ENCODE measurements at regions not wholly inside any gene's neighbourhood (a gene's known extent, or its start where the extent isn't known, plus 50 kb on each side); places are given as distances from the start of the nearest gene placed in this dataset.
"Not testable (repeated sequence)": the region's sequence is repeated elsewhere in the genome, so short reads cannot be mapped to it uniquely, and the experiment has no call there.

DNA sequence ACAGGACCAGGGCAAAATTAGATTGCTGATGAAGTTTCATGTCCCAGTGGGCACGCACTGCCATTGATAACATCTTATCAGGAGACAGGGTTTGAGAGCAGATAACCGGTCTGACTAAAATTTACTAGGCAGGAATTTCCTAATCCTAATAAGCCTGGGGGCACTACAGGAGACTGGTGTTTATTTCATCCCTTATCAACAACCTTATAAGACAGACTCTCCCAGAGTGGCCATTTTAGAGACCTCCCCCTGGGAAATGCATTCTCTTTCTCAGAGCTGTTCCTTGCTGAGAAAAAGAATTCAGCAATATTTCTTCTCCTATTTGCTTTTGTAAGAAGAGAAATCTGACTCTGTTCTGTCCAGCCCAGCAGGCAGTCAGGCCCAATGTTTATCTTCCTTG lies 423.4 kb upstream of the IMPG1 start:
- H3K4me3 ChIP-seq (IDR thresholded peaks at IDR 0.05; ENCODE audit: insufficient read depth, low read depth, low read length): no peak overlapping the region
- H2AFZ ChIP-seq (ENCODE audit: low read depth): no peak overlapping the region
- H4K20me1 ChIP-seq (ENCODE audit: insufficient read depth): no peaks in the 10 kb centered on the region
- H3K9ac ChIP-seq: no peak overlapping the region
- H3K79me2 ChIP-seq (ENCODE audit: insufficient read depth, low read depth): no peaks in the 10 kb centered on the region
- TF ChIP-seq, protein P1, sequence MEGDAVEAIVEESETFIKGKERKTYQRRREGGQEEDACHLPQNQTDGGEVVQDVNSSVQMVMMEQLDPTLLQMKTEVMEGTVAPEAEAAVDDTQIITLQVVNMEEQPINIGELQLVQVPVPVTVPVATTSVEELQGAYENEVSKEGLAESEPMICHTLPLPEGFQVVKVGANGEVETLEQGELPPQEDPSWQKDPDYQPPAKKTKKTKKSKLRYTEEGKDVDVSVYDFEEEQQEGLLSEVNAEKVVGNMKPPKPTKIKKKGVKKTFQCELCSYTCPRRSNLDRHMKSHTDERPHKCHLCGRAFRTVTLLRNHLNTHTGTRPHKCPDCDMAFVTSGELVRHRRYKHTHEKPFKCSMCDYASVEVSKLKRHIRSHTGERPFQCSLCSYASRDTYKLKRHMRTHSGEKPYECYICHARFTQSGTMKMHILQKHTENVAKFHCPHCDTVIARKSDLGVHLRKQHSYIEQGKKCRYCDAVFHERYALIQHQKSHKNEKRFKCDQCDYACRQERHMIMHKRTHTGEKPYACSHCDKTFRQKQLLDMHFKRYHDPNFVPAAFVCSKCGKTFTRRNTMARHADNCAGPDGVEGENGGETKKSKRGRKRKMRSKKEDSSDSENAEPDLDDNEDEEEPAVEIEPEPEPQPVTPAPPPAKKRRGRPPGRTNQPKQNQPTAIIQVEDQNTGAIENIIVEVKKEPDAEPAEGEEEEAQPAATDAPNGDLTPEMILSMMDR (conservative IDR thresholded peaks at IDR 0.05; ENCODE audit: low read depth, low read length): no peak
- H3K4me2 ChIP-seq: no peak overlapping the region
- H3K36me3 ChIP-seq (ENCODE audit: insufficient read depth): no peaks in the 10 kb centered on the region
- H3K27ac ChIP-seq: no peak overlapping the region
- H3K4me1 ChIP-seq (ENCODE audit: low read depth, poor library complexity, severe bottlenecking): no peaks in the 10 kb centered on the region
- no peaks in the 10 kb centered on the region for H3K27me3 ChIP-seq (ENCODE audit: insufficient read depth, low read depth)

GRCh38 chr6:76491376-76491775 lies 418.9 kb upstream of the IMPG1 start:
- not testable (repeated sequence) for H3K4me1 ChIP-seq (ENCODE audit: low read depth, poor library complexity, severe bottlenecking); H3K9ac ChIP-seq; H3K4me3 ChIP-seq (IDR thresholded peaks at IDR 0.05; ENCODE audit: insufficient read depth, low read depth, low read length); H3K27me3 ChIP-seq (ENCODE audit: insufficient read depth, low read depth); H3K4me2 ChIP-seq; H3K27ac ChIP-seq; H3K79me2 ChIP-seq (ENCODE audit: insufficient read depth, low read depth); H2AFZ ChIP-seq (ENCODE audit: low read depth); H3K36me3 ChIP-seq (ENCODE audit: insufficient read depth); H4K20me1 ChIP-seq (ENCODE audit: insufficient read depth)

DNA sequence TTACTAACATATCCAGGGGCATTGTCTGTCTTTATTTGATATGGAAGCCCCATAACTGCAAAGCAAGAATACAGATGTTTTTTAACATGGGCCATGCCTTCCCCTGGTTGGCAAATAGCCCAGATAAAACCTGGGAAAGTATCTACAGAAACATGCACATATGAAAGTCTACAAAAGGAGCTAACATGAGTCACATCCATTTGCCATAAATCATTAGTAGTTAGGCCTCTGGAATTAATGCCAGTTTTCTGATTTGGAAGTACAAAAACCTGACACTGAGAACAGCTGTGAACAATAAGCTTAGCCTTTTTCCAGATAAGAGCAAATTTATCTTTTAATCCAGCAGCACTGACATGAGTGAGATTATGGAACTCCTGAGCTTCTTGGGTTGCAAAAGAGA lies 418.0 kb upstream of the IMPG1 start:
- H3K79me2 ChIP-seq (ENCODE audit: insufficient read depth, low read depth): no peaks in the 10 kb centered on the region
- H2AFZ ChIP-seq (ENCODE audit: low read depth): no peak overlapping the region
- no peak overlapping the region for H3K9ac ChIP-seq
- H3K4me1 ChIP-seq (ENCODE audit: low read depth, poor library complexity, severe bottlenecking): no peaks in the 10 kb centered on the region
- H3K27me3 ChIP-seq (ENCODE audit: insufficient read depth, low read depth): no peaks in the 10 kb centered on the region
- no peaks in the 10 kb centered on the region for H3K36me3 ChIP-seq (ENCODE audit: insufficient read depth)
- H4K20me1 ChIP-seq (ENCODE audit: insufficient read depth): no peaks in the 10 kb centered on the region
- TF ChIP-seq, protein P1 (conservative IDR thresholded peaks at IDR 0.05; ENCODE audit: low read depth, low read length): no peak
- no peak overlapping the region for H3K4me2 ChIP-seq
- H3K27ac ChIP-seq: no peak overlapping the region
- no peak overlapping the region for H3K4me3 ChIP-seq (IDR thresholded peaks at IDR 0.05; ENCODE audit: insufficient read depth, low read depth, low read length)

GRCh38 chr6:76481101-76481500 lies 408.6 kb upstream of the IMPG1 start:
- Histone ChIP-seq H3K4me2 (no peak overlapping the region), H3K27me3 (ENCODE audit: insufficient read depth, low read depth) (no peaks in the 10 kb centered on the region), H3K36me3 (ENCODE audit: insufficient read depth) (no peaks in the 10 kb centered on the region), H2AFZ (ENCODE audit: low read depth) (no peak overlapping the region), H3K4me3 (IDR thresholded peaks at IDR 0.05; ENCODE audit: insufficient read depth, low read depth, low read length) (no peak overlapping the region), H3K79me2 (ENCODE audit: insufficient read depth, low read depth) (no peaks in the 10 kb centered on the region), H3K27ac (no peak overlapping the region), H3K4me1 (ENCODE audit: low read depth, poor library complexity, severe bottlenecking) (no peaks in the 10 kb centered on the region), H3K9ac (no peak overlapping the region), H4K20me1 (ENCODE audit: insufficient read depth) (no peaks in the 10 kb centered on the region)
- TF ChIP-seq, protein P1 (conservative IDR thresholded peaks at IDR 0.05; ENCODE audit: low read depth, low read length): no peak

GRCh38 chr6:76472858-76473257 lies 400.4 kb upstream of the IMPG1 start:
- Histone ChIP-seq H3K4me3 (IDR thresholded peaks at IDR 0.05; ENCODE audit: insufficient read depth, low read depth, low read length) (no peak overlapping the region), H2AFZ (ENCODE audit: low read depth) (no peak overlapping the region), H3K79me2 (ENCODE audit: insufficient read depth, low read depth) (no peaks in the 10 kb centered on the region), H3K36me3 (ENCODE audit: insufficient read depth) (no peaks in the 10 kb centered on the region), H4K20me1 (ENCODE audit: insufficient read depth) (no peaks in the 10 kb centered on the region), H3K4me2 (no peak overlapping the region), H3K27me3 (ENCODE audit: insufficient read depth, low read depth) (no peaks in the 10 kb centered on the region), H3K4me1 (ENCODE audit: low read depth, poor library complexity, severe bottlenecking) (no peaks in the 10 kb centered on the region), H3K27ac (no peak overlapping the region), H3K9ac (no peak overlapping the region)
- TF ChIP-seq, protein P1 (conservative IDR thresholded peaks at IDR 0.05; ENCODE audit: low read depth, low read length): no peak
